ENCODE measurements at regions not wholly inside any gene's neighbourhood (a gene's known extent, or its start where the extent isn't known, plus 50 kb on each side); places are given as distances from the start of the nearest gene placed in this dataset.

- Mint-ChIP-seq H3K27me3 (no peaks in the 10 kb centered on the region), H3K4me1 (ENCODE audit: low read depth) (no peaks in the 10 kb centered on the region)
- POLR2A ChIA-PET, result no interaction called here
Measured at GRCh38 chr16:54216688-54217087, 69.9 kb downstream of the IRX3 start.

GRCh38 chr16:54216268-54216667 is 70.3 kb downstream of the IRX3 start:
- no peaks in the 10 kb centered on the region for H3K9me3 Mint-ChIP-seq
- H3K27me3 Mint-ChIP-seq, result no peaks in the 10 kb centered on the region

More at GRCh38 chr16:54216688-54217087, 69.9 kb downstream of the IRX3 start:
- H3K36me3 Mint-ChIP-seq (ENCODE audit: low read depth), result no peaks in the 10 kb centered on the region
- ATAC-seq (no peak), DNase-seq (no peak)
- no peak for TF ChIP-seq CTCF (IDR thresholded peaks at IDR 0.05)
- H3K4me3 Mint-ChIP-seq, result no peak overlapping the region
- intact Hi-C loops (cut with micrococcal nuclease), result no loop called here
- no peaks in the 10 kb centered on the region for H3K9me3 Mint-ChIP-seq
- no peak overlapping the region for H3K27ac Mint-ChIP-seq
- CTCF ChIA-PET, result no interaction called here

GRCh38 chr16:54215471-54215870 is 71.1 kb downstream of the IRX3 start:
- no peak for TF ChIP-seq CTCF (IDR thresholded peaks at IDR 0.05)
- intact Hi-C loops (cut with micrococcal nuclease), result no loop called here
- Mint-ChIP-seq H3K4me3 (no peak overlapping the region), H3K4me1 (ENCODE audit: low read depth) (no peaks in the 10 kb centered on the region), H3K27me3 (no peaks in the 10 kb centered on the region), H3K36me3 (ENCODE audit: low read depth) (no peaks in the 10 kb centered on the region), H3K9me3 (no peaks in the 10 kb centered on the region), H3K27ac (no peak overlapping the region)
- ATAC-seq (no peak), DNase-seq (no peak)
- POLR2A ChIA-PET, result no interaction called here
- CTCF ChIA-PET, result no interaction called here

More at GRCh38 chr16:54216268-54216667, 70.3 kb downstream of the IRX3 start:
- Mint-ChIP-seq H3K4me3 (no peak overlapping the region), H3K36me3 (ENCODE audit: low read depth) (no peaks in the 10 kb centered on the region), H3K4me1 (ENCODE audit: low read depth) (no peaks in the 10 kb centered on the region), H3K27ac (no peak overlapping the region)
- DNase-seq, result no peak
- ATAC-seq, result no peak
- ChIA-PET CTCF (no interaction called here), POLR2A (no interaction called here)
- intact Hi-C loops (cut with micrococcal nuclease), result no loop called here
- TF ChIP-seq CTCF (IDR thresholded peaks at IDR 0.05), result no peak

GRCh38 chr16:54213322-54213721 is 73.3 kb downstream of the IRX3 start:
- Mint-ChIP-seq H3K4me3 (no peak overlapping the region), H3K27me3 (peaks cover 1% of the 10 kb centered on the region), H3K36me3 (ENCODE audit: low read depth) (no peaks in the 10 kb centered on the region), H3K4me1 (ENCODE audit: low read depth) (no peaks in the 10 kb centered on the region), H3K9me3 (no peaks in the 10 kb centered on the region), H3K27ac (no peak overlapping the region)
- CTCF ChIA-PET, result no interaction called here
- TF ChIP-seq CTCF (IDR thresholded peaks at IDR 0.05), result no peak
- DNase-seq (no peak), ATAC-seq (no peak)
- POLR2A ChIA-PET, result no interaction called here
- intact Hi-C loops (cut with micrococcal nuclease), result no loop called here

GRCh38 chr16:54212893-54213292 is 73.7 kb downstream of the IRX3 start:
- no peak for TF ChIP-seq CTCF (IDR thresholded peaks at IDR 0.05)
- Mint-ChIP-seq H3K27ac (no peak overlapping the region), H3K36me3 (ENCODE audit: low read depth) (no peaks in the 10 kb centered on the region), H3K4me1 (ENCODE audit: low read depth) (no peaks in the 10 kb centered on the region), H3K4me3 (no peak overlapping the region), H3K9me3 (no peaks in the 10 kb centered on the region), H3K27me3 (peaks cover 1% of the 10 kb centered on the region)
- ChIA-PET POLR2A (no interaction called here), CTCF (no interaction called here)
- DNase-seq, result no peak
- intact Hi-C loops (cut with micrococcal nuclease), result no loop called here
- no peak for ATAC-seq

All from activated CD8-positive, alpha-beta T cell treated with anti-CD3 and anti-CD28 coated beads for 36 hours (primary cell).